ENCODE measurements at regions not wholly inside any gene's neighbourhood (a gene's known extent, or its start where the extent isn't known, plus 50 kb on each side); places are given as distances from the start of the nearest gene placed in this dataset.
A peak's percentile ranks its signal among the peaks of the same experiment; 100 is the strongest.

GRCh38 chr6:135644394-135644793, 146.9 kb upstream of the AHI1 start:
- Histone ChIP-seq H3K36me3 (ENCODE audit: control insufficient read depth, insufficient read depth, low read length) (no peaks in the 10 kb centered on the region), H3K4me3 (ENCODE audit: low read length) (no peak overlapping the region), H3K27me3 (ENCODE audit: control insufficient read depth, insufficient read depth, low read length) (no peaks in the 10 kb centered on the region), H3K27ac (ENCODE audit: low read length) (no peak overlapping the region), H3K9me3 (ENCODE audit: control insufficient read depth, insufficient read depth, low read length) (no peaks in the 10 kb centered on the region), H3K4me1 (ENCODE audit: control insufficient read depth, insufficient read depth, low read length) (no peaks in the 10 kb centered on the region)
- DNase-seq (no peak), ATAC-seq (no peak)
- no peak for TF ChIP-seq CTCF (IDR thresholded peaks at IDR 0.05)
- WGBS (ENCODE audit: insufficient coverage) = 84% methylated on average over 2 of the region's 3 CpGs
- Mint-ChIP-seq H3K27me3 (ENCODE audit: low read depth in 2 of 2) (peaks cover 0 to 3% of the 10 kb centered on the region in 2 donors), H3K9me3 (peaks cover 0 to 2% of the 10 kb centered on the region in 2 donors), H3K27ac (no peak overlapping the region), H3K4me1 (peaks cover 0 to 5% of the 10 kb centered on the region in 2 donors), H3K36me3 (no peaks in the 10 kb centered on the region), H3K4me3 (no peak overlapping the region)
- intact Hi-C loops (cut with micrococcal nuclease) = no loop called here

DNA sequence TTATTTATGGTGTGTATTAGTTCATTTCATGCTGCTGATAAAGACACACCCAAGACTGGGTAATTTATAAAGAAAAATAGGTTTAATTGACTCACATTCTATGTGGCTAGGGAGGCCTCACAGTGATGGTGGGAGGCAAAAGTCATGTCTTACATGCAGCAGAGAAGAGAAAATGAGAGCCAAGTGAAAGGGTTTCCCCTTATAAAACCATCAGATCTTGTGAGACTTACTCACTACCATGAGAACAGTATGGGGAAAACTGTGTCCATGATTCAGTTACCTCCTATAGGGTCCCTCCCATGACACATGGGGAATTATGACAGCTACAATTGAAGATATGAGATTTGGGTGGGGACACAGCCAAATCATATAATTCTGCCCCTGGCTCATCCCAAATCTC, 150.0 kb upstream of the AHI1 start:
- Histone ChIP-seq H3K4me3 (ENCODE audit: low read length) (no peak overlapping the region), H3K36me3 (ENCODE audit: control insufficient read depth, insufficient read depth, low read length) (no peaks in the 10 kb centered on the region), H3K27me3 (ENCODE audit: control insufficient read depth, insufficient read depth, low read length) (no peaks in the 10 kb centered on the region), H3K9me3 (ENCODE audit: control insufficient read depth, insufficient read depth, low read length) (peaks cover 4% of the 10 kb centered on the region), H3K4me1 (ENCODE audit: control insufficient read depth, insufficient read depth, low read length) (peaks cover 4% of the 10 kb centered on the region), H3K27ac (ENCODE audit: low read length) (no peak overlapping the region)
- no peak overlapping the region for H3K27ac Mint-ChIP-seq
- H3K4me3 Mint-ChIP-seq = no peak overlapping the region
- no peaks in the 10 kb centered on the region for H3K36me3 Mint-ChIP-seq
- TF ChIP-seq CTCF (IDR thresholded peaks at IDR 0.05) = no peak
- no peak for DNase-seq
- peaks cover 15 to 16% of the 10 kb centered on the region in 2 donors for H3K4me1 Mint-ChIP-seq
- ATAC-seq = peak in 1 of 3 donors; percentile 55
- H3K27me3 Mint-ChIP-seq (ENCODE audit: low read depth in 2 of 2) = no peaks in the 10 kb centered on the region
- H3K9me3 Mint-ChIP-seq = peaks cover 0 to 2% of the 10 kb centered on the region in 2 donors
- intact Hi-C loops (cut with micrococcal nuclease) = no loop called here

GRCh38 chr6:135651964-135652755, 154.6 kb upstream of the AHI1 start:
- no peak for TF ChIP-seq CTCF (IDR thresholded peaks at IDR 0.05)
- Mint-ChIP-seq H3K36me3 (peaks cover 8% of the 10 kb centered on the region), H3K4me1 (peaks cover 19 to 21% of the 10 kb centered on the region in 2 donors), H3K27ac (peak overlapping the region; percentile 71 to 79), H3K4me3 (peak overlapping the region; percentile 58), H3K27me3 (ENCODE audit: low read depth in 2 of 2) (no peaks in the 10 kb centered on the region), H3K9me3 (peaks cover 0 to 2% of the 10 kb centered on the region in 2 donors)
- no peaks in the 10 kb centered on the region for H3K36me3 ChIP-seq (ENCODE audit: control insufficient read depth, insufficient read depth, low read length)
- 68% methylated on average over 6 of the region's 7 CpGs for WGBS (ENCODE audit: insufficient coverage)
- DNase-seq (no peak), ATAC-seq (peak; percentile 49 to 82 (median 57))
- intact Hi-C loops (cut with micrococcal nuclease) = loop anchor here (10.0 kb wide), 1 partner anchor 117 kb away; no protein-coding TSS in a partner anchor
- H3K27ac ChIP-seq (ENCODE audit: low read length) = no peak overlapping the region
- peaks cover 4% of the 10 kb centered on the region for H3K4me1 ChIP-seq (ENCODE audit: control insufficient read depth, insufficient read depth, low read length)
- H3K27me3 ChIP-seq (ENCODE audit: control insufficient read depth, insufficient read depth, low read length) = no peaks in the 10 kb centered on the region
- H3K4me3 ChIP-seq (ENCODE audit: low read length) = no peak overlapping the region
- peaks cover 4% of the 10 kb centered on the region for H3K9me3 ChIP-seq (ENCODE audit: control insufficient read depth, insufficient read depth, low read length)

GRCh38 chr6:135655055-135655454, 157.5 kb upstream of the AHI1 start:
- Histone ChIP-seq H3K4me1 (ENCODE audit: control insufficient read depth, insufficient read depth, low read length) (peaks cover 4% of the 10 kb centered on the region), H3K27me3 (ENCODE audit: control insufficient read depth, insufficient read depth, low read length) (no peaks in the 10 kb centered on the region), H3K9me3 (ENCODE audit: control insufficient read depth, insufficient read depth, low read length) (peaks cover 4% of the 10 kb centered on the region), H3K27ac (ENCODE audit: low read length) (no peak overlapping the region), H3K4me3 (ENCODE audit: low read length) (no peak overlapping the region), H3K36me3 (ENCODE audit: control insufficient read depth, insufficient read depth, low read length) (no peaks in the 10 kb centered on the region)
- ATAC-seq (no peak), DNase-seq (no peak)
- H3K27me3 Mint-ChIP-seq (ENCODE audit: low read depth in 2 of 2) = no peaks in the 10 kb centered on the region
- peaks cover 8% of the 10 kb centered on the region for H3K36me3 Mint-ChIP-seq
- intact Hi-C loops (cut with micrococcal nuclease) = loop anchor here (10.0 kb wide), 1 partner anchor 120 kb away; no protein-coding TSS in a partner anchor
- H3K4me1 Mint-ChIP-seq = peaks cover 19 to 21% of the 10 kb centered on the region in 2 donors
- no peaks in the 10 kb centered on the region for H3K9me3 Mint-ChIP-seq
- H3K27ac Mint-ChIP-seq = no peak overlapping the region
- no peak for TF ChIP-seq CTCF (IDR thresholded peaks at IDR 0.05)
- H3K4me3 Mint-ChIP-seq = no peak overlapping the region

All from natural killer cell (primary cell).